Liver (tissue), 3 donors: ENCODE measurements at regions not wholly inside any gene's neighbourhood (a gene's known extent, or its start where the extent isn't known, plus 50 kb on each side); places are given as distances from the start of the nearest gene placed in this dataset.

Experiments
- EGR1 ChIP-seq, 2 donors: IDR thresholded peaks; 2 replicates each; pipeline ENCODE4 v1.6.1; 2016 to 2018; ENCODE audit warnings: antibody characterized with exemption in 2 of 2, low read depth in 2 of 2
- GABPA ChIP-seq, 2 donors: IDR thresholded peaks in 1 of 2; conservative IDR thresholded peaks in 1 of 2; 2 replicates each; pipeline ENCODE4 v1.6.1; 2016; ENCODE audit warnings: antibody characterized with exemption in 2 of 2, mild to moderate bottlenecking in 1 of 2, moderate library complexity in 1 of 2
- RXRA ChIP-seq, 2 donors: IDR thresholded peaks; 2 replicates each; pipeline ENCODE4 v1.6.1; 2017 to 2018; ENCODE audit warnings: antibody characterized with exemption in 2 of 2, mild to moderate bottlenecking in 1 of 2
- TAF1 ChIP-seq: conservative IDR thresholded peaks from 2 replicates; pipeline ENCODE4 v1.6.1; 2016; ENCODE audit warnings: antibody characterized with exemption, mild to moderate bottlenecking
- TF ChIP-seq, protein P1 (sequence below): fragments of 150-350 bp; IDR thresholded peaks from 2 replicates; pipeline ENCODE4 v1.5.1; 2017; ENCODE audit warnings: improper control_type of control experiment, low read depth, low read length; ENCODE audit not compliant: missing input control
- TF ChIP-seq, protein P2 (sequence below): IDR thresholded peaks from 2 replicates; pipeline ENCODE4 v1.6.1; 2016; ENCODE audit warnings: antibody characterized with exemption, mild to moderate bottlenecking
- donor health status: healthy.
- donor health status: healthy.

DNA sequence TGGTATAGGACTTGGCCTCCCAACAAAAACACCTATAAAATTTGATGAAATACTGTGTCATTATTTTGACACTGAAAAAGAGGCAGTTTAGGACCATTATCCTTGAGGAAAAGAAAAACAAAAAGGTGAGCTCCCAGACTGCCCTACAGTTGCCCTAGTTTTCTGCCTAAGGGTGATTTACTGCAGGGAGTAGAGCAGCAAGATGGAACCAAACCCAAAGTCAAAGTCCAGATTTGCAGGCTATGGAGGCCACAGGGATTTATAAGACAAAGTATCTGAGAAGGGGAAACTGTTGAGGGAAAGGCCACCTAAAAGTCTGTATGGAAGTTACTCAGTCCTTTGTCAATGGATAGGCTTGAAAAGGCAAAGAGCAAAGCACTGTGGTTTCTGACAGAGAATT, 112.4 kb upstream of the TRPC4 start:
- TF ChIP-seq, protein P1, sequence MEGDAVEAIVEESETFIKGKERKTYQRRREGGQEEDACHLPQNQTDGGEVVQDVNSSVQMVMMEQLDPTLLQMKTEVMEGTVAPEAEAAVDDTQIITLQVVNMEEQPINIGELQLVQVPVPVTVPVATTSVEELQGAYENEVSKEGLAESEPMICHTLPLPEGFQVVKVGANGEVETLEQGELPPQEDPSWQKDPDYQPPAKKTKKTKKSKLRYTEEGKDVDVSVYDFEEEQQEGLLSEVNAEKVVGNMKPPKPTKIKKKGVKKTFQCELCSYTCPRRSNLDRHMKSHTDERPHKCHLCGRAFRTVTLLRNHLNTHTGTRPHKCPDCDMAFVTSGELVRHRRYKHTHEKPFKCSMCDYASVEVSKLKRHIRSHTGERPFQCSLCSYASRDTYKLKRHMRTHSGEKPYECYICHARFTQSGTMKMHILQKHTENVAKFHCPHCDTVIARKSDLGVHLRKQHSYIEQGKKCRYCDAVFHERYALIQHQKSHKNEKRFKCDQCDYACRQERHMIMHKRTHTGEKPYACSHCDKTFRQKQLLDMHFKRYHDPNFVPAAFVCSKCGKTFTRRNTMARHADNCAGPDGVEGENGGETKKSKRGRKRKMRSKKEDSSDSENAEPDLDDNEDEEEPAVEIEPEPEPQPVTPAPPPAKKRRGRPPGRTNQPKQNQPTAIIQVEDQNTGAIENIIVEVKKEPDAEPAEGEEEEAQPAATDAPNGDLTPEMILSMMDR, result no peak
- no peak for TF ChIP-seq GABPA (IDR thresholded peaks at IDR 0.05 in 1 of 2, conservative IDR thresholded peaks at IDR 0.05 in 1 of 2)
- TF ChIP-seq, protein P2, sequence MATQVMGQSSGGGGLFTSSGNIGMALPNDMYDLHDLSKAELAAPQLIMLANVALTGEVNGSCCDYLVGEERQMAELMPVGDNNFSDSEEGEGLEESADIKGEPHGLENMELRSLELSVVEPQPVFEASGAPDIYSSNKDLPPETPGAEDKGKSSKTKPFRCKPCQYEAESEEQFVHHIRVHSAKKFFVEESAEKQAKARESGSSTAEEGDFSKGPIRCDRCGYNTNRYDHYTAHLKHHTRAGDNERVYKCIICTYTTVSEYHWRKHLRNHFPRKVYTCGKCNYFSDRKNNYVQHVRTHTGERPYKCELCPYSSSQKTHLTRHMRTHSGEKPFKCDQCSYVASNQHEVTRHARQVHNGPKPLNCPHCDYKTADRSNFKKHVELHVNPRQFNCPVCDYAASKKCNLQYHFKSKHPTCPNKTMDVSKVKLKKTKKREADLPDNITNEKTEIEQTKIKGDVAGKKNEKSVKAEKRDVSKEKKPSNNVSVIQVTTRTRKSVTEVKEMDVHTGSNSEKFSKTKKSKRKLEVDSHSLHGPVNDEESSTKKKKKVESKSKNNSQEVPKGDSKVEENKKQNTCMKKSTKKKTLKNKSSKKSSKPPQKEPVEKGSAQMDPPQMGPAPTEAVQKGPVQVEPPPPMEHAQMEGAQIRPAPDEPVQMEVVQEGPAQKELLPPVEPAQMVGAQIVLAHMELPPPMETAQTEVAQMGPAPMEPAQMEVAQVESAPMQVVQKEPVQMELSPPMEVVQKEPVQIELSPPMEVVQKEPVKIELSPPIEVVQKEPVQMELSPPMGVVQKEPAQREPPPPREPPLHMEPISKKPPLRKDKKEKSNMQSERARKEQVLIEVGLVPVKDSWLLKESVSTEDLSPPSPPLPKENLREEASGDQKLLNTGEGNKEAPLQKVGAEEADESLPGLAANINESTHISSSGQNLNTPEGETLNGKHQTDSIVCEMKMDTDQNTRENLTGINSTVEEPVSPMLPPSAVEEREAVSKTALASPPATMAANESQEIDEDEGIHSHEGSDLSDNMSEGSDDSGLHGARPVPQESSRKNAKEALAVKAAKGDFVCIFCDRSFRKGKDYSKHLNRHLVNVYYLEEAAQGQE, result no peak
- no peak for TF ChIP-seq RXRA (IDR thresholded peaks at IDR 0.05)
- TF ChIP-seq TAF1, result no peak
- no peak for TF ChIP-seq EGR1 (IDR thresholded peaks at IDR 0.05; ENCODE audit: low read depth in 2 of 2)
